22Rv1 (cell line): ENCODE measurements at regions not wholly inside any gene's neighbourhood (a gene's known extent, or its start where the extent isn't known, plus 50 kb on each side); places are given as distances from the start of the nearest gene placed in this dataset.

ENCODE experiments used
- ZFX ChIP-seq: fragments of 450-650 bp; IDR thresholded peaks from 2 replicates; pipeline ENCODE4 v1.6.1; 2017; ENCODE audit warnings: antibody characterized with exemption, borderline replicate concordance
- TF ChIP-seq, protein P1 (sequence below): fragments of 450-650 bp; IDR thresholded peaks from 2 replicates; pipeline ENCODE4 v1.5.1; 2017; ENCODE audit warnings: mild to moderate bottlenecking

DNA sequence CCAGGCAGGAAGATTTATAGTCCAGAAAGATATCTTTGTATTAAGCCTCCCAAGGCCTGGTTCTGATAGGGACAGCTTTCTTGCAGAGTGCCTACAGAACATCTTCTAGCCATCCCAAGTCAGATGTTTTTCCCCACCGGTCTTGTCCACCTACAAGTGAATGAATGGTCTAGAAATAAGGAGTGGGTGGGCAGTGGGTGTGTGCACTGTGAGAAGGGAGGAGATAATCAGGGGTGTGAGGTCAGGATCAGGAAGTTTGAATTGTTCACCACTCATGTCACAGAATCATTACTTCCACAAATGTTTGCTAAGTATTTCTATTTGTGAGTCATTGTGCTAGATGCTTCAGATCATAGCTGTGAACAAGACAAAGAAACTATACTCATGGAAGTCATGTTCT, 332.6 kb downstream of the NKX6-1 start:
- TF ChIP-seq, protein P1, sequence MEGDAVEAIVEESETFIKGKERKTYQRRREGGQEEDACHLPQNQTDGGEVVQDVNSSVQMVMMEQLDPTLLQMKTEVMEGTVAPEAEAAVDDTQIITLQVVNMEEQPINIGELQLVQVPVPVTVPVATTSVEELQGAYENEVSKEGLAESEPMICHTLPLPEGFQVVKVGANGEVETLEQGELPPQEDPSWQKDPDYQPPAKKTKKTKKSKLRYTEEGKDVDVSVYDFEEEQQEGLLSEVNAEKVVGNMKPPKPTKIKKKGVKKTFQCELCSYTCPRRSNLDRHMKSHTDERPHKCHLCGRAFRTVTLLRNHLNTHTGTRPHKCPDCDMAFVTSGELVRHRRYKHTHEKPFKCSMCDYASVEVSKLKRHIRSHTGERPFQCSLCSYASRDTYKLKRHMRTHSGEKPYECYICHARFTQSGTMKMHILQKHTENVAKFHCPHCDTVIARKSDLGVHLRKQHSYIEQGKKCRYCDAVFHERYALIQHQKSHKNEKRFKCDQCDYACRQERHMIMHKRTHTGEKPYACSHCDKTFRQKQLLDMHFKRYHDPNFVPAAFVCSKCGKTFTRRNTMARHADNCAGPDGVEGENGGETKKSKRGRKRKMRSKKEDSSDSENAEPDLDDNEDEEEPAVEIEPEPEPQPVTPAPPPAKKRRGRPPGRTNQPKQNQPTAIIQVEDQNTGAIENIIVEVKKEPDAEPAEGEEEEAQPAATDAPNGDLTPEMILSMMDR = no peak
- no peak for TF ChIP-seq ZFX
